ENCODE measurements at regions not wholly inside any gene's neighbourhood (a gene's known extent, or its start where the extent isn't known, plus 50 kb on each side); places are given as distances from the start of the nearest gene placed in this dataset.

DNA sequence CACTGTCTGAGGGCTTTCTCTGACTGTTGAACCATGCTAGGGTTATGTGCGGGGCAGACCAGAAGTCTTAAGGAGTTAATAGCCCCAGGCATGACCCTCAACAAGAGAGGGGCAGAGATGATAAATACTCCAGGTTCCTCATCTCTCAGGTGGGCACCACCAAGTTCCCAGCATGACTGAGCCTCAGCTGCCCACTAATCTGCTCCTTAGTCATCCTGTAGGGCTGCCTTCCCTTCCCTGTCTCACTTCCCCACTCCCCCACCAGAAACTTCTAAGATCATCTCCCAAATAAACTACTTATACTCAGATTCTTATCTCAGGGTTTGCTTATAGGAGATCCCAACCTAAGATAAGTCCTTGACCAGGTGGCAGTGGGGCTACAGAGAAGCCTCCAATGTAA, 101.7 kb upstream of the PRNP start:
- H3K27me3 ChIP-seq = no peaks in the 10 kb centered on the region
- H3K9me3 ChIP-seq = no peaks in the 10 kb centered on the region
- DNase-seq = no peak
- intact Hi-C loops (cut with DNase I; ENCODE audit: low total_unique reads) = no loop called here
- H3K27ac ChIP-seq = no peak overlapping the region
- no peaks in the 10 kb centered on the region for H3K4me1 ChIP-seq
- WGBS, 5 donors = 90 to 100% (median 92%) methylated on average over 1 of the region's 1 CpG
- no peak for TF ChIP-seq POLR2A (IDR thresholded peaks at IDR 0.05)
- no peak for TF ChIP-seq POLR2AphosphoS5 (IDR thresholded peaks at IDR 0.05)
- no peak for TF ChIP-seq EP300 (IDR thresholded peaks at IDR 0.05)
- TF ChIP-seq, protein P1, sequence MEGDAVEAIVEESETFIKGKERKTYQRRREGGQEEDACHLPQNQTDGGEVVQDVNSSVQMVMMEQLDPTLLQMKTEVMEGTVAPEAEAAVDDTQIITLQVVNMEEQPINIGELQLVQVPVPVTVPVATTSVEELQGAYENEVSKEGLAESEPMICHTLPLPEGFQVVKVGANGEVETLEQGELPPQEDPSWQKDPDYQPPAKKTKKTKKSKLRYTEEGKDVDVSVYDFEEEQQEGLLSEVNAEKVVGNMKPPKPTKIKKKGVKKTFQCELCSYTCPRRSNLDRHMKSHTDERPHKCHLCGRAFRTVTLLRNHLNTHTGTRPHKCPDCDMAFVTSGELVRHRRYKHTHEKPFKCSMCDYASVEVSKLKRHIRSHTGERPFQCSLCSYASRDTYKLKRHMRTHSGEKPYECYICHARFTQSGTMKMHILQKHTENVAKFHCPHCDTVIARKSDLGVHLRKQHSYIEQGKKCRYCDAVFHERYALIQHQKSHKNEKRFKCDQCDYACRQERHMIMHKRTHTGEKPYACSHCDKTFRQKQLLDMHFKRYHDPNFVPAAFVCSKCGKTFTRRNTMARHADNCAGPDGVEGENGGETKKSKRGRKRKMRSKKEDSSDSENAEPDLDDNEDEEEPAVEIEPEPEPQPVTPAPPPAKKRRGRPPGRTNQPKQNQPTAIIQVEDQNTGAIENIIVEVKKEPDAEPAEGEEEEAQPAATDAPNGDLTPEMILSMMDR (IDR thresholded peaks at IDR 0.05) = no peak
- H3K4me3 ChIP-seq = no peak overlapping the region
- no peaks in the 10 kb centered on the region for H3K36me3 ChIP-seq

DNA sequence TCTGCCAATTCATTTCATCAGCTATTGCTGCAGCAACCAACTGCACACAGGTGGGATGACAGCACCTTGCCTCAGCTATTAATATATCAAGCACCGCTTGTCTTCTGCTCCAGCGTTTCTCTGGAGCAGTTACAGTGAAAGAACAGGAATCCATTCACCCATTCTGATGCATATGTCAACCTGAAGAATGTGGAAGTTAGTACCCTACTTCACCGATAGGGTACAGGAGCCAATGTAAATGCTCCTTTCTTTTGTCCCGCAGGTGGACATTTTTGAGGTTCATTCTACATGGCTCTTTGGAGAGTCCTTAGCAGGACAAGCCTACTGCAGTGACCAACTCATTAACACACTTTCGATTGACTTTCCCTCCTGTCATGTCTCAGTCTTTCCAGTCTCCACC, 104.4 kb upstream of the PRNP start:
- TF ChIP-seq POLR2AphosphoS5 (IDR thresholded peaks at IDR 0.05) = no peak
- TF ChIP-seq, protein P1 (IDR thresholded peaks at IDR 0.05) = no peak
- TF ChIP-seq POLR2A (IDR thresholded peaks at IDR 0.05) = no peak
- TF ChIP-seq EP300 (IDR thresholded peaks at IDR 0.05) = no peak
- WGBS, 5 donors = 57 to 71% (median 58%) methylated on average over 5 of the region's 5 CpGs
- Histone ChIP-seq H3K9me3 (no peaks in the 10 kb centered on the region), H3K27ac (no peak overlapping the region), H3K4me1 (no peaks in the 10 kb centered on the region), H3K4me3 (no peak overlapping the region), H3K27me3 (no peaks in the 10 kb centered on the region), H3K36me3 (no peaks in the 10 kb centered on the region)
- DNase-seq = no peak
- intact Hi-C loops (cut with DNase I; ENCODE audit: low total_unique reads) = no loop called here

GRCh38 chr20:4578375-4578774, 107.9 kb upstream of the PRNP start:
- H3K4me3 ChIP-seq = no peak overlapping the region
- H3K9me3 ChIP-seq = no peaks in the 10 kb centered on the region
- TF ChIP-seq, protein P1 (IDR thresholded peaks at IDR 0.05) = no peak
- TF ChIP-seq POLR2AphosphoS5 (IDR thresholded peaks at IDR 0.05) (no peak), EP300 (IDR thresholded peaks at IDR 0.05) (no peak), POLR2A (IDR thresholded peaks at IDR 0.05) (no peak)
- peaks cover 0 to 6% (median 4%) of the 10 kb centered on the region in 3 donors for H3K27me3 ChIP-seq
- no peaks in the 10 kb centered on the region for H3K4me1 ChIP-seq
- no peak overlapping the region for H3K27ac ChIP-seq
- intact Hi-C loops (cut with DNase I; ENCODE audit: low total_unique reads) = no loop called here
- H3K36me3 ChIP-seq = no peaks in the 10 kb centered on the region
- no peak for DNase-seq
- 79 to 87% (median 82%) methylated on average over 1 of the region's 1 CpG for WGBS, 5 donors

DNA sequence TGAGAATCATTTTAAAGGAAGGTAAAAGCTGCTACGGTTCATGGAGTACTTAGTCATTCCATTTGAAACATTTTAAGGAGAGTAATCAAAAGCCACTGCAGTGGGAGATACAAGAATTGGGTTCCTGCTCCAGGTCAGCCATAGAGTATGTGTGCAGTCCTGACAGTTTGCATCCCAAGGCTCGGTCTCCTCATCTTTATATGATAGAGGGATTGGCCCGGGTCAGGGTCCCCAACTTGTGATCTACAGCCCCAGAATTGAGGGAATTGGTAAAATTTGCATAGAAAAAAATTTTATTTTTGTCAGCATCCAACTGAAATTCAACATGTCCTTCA, 111.9 kb upstream of the PRNP start:
- WGBS, 5 donors = 58 to 65% (median 62%) methylated on average over 3 of the region's 3 CpGs
- no peak for DNase-seq
- Histone ChIP-seq H3K27me3 (peaks cover 0 to 6% (median 4%) of the 10 kb centered on the region in 3 donors), H3K4me1 (no peaks in the 10 kb centered on the region), H3K27ac (peak overlapping the region in 3 of 5 donors; percentile 39 to 67 (median 53)), H3K36me3 (no peaks in the 10 kb centered on the region), H3K9me3 (no peaks in the 10 kb centered on the region), H3K4me3 (no peak overlapping the region)
- intact Hi-C loops (cut with DNase I; ENCODE audit: low total_unique reads) = no loop called here
- TF ChIP-seq, protein P1 (IDR thresholded peaks at IDR 0.05) = no peak
- TF ChIP-seq EP300 (IDR thresholded peaks at IDR 0.05) = no peak
- TF ChIP-seq POLR2A (IDR thresholded peaks at IDR 0.05) = no peak
- no peak for TF ChIP-seq POLR2AphosphoS5 (IDR thresholded peaks at IDR 0.05)
